Left renal pelvis (tissue), 4 donors: ENCODE measurements at regions not wholly inside any gene's neighbourhood (a gene's known extent, or its start where the extent isn't known, plus 50 kb on each side); places are given as distances from the start of the nearest gene placed in this dataset.

ENCODE experiments used
- DNase-seq, 4 donors: peaks; one replicate each; pipeline ENCODE4 v3.0.0-alpha.2; 2013; ENCODE audit warnings: low read depth in 4 of 4, low spot score in 3 of 4

GRCh38 chr9:23557689-23558088, 268.4 kb downstream of the ELAVL2 start:
- DNase-seq: no peak

GRCh38 chr9:23559522-23559921, 266.5 kb downstream of the ELAVL2 start:
- no peak for DNase-seq

- no peak for DNase-seq
These were observed 262.5 kb downstream of the ELAVL2 start for GRCh38 chr9:23563517-23563916.

- DNase-seq: no peak
These were observed 258.4 kb downstream of the ELAVL2 start for GRCh38 chr9:23567516-23568165.

GRCh38 chr9:23571414-23572104, 254.5 kb downstream of the ELAVL2 start:
- DNase-seq: no peak

GRCh38 chr9:23573800-23574199, 252.2 kb downstream of the ELAVL2 start:
- DNase-seq: no peak

GRCh38 chr9:23577611-23578010, 248.4 kb downstream of the ELAVL2 start:
- no peak for DNase-seq

GRCh38 chr9:23581931-23582330, 244.1 kb downstream of the ELAVL2 start:
- DNase-seq: no peak

GRCh38 chr9:23582836-23583235, 243.2 kb downstream of the ELAVL2 start:
- DNase-seq: no peak

- DNase-seq: no peak
These were observed 239.1 kb downstream of the ELAVL2 start for GRCh38 chr9:23586906-23587305.

GRCh38 chr9:23587433-23587832, 238.6 kb downstream of the ELAVL2 start:
- DNase-seq: no peak

GRCh38 chr9:23587903-23588302, 238.1 kb downstream of the ELAVL2 start:
- DNase-seq: no peak

- no peak for DNase-seq
These were observed 235.6 kb downstream of the ELAVL2 start for GRCh38 chr9:23590276-23591000.

GRCh38 chr9:23594421-23594820, 231.6 kb downstream of the ELAVL2 start:
- no peak for DNase-seq

- DNase-seq: no peak
These were observed 229.0 kb downstream of the ELAVL2 start for GRCh38 chr9:23596913-23597634.

GRCh38 chr9:23598994-23599393, 227.0 kb downstream of the ELAVL2 start:
- peak in 1 of 4 donors; percentile 15 for DNase-seq

- no peak for DNase-seq
These were observed 222.7 kb downstream of the ELAVL2 start for GRCh38 chr9:23603311-23603710.

- no peak for DNase-seq
These were observed 219.9 kb downstream of the ELAVL2 start for GRCh38 chr9:23606107-23606506.

GRCh38 chr9:23608456-23608855, 217.6 kb downstream of the ELAVL2 start:
- no peak for DNase-seq

- no peak for DNase-seq
These were observed 214.2 kb downstream of the ELAVL2 start for GRCh38 chr9:23611869-23612268.

- no peak for DNase-seq
These were observed 210.5 kb downstream of the ELAVL2 start for GRCh38 chr9:23615569-23615968.
